Mucosa of rectum (tissue), 2 donors: ENCODE measurements at regions not wholly inside any gene's neighbourhood (a gene's known extent, or its start where the extent isn't known, plus 50 kb on each side); places are given as distances from the start of the nearest gene placed in this dataset.

Experiments used
- H3K27ac ChIP-seq, 2 donors: one replicate each; pipeline ENCODE4 v1.7.0; 2013; ENCODE audit warnings: inconsistent platforms in 2 of 2, low read depth in 2 of 2, low read length in 2 of 2
- H3K27me3 ChIP-seq, 2 donors: one replicate each; pipeline ENCODE4 v1.7.0; 2013; ENCODE audit warnings: low read length in 2 of 2; ENCODE audit not compliant: control insufficient read depth in 2 of 2, insufficient read depth in 2 of 2
- H3K36me3 ChIP-seq, 2 donors: one replicate each; pipeline ENCODE4 v1.7.0; 2013; ENCODE audit warnings: low read length in 2 of 2; ENCODE audit not compliant: control insufficient read depth in 2 of 2, insufficient read depth in 2 of 2
- H3K4me1 ChIP-seq, 2 donors: one replicate each; pipeline ENCODE4 v1.7.0; 2013; ENCODE audit warnings: low read length in 2 of 2, mild to moderate bottlenecking in 1 of 2; ENCODE audit not compliant: control insufficient read depth in 2 of 2, insufficient read depth in 2 of 2
- H3K4me3 ChIP-seq, 2 donors: one replicate each; pipeline ENCODE4 v1.7.0; 2013; ENCODE audit warnings: low read length in 2 of 2
- H3K9ac ChIP-seq, 2 donors: one replicate each; pipeline ENCODE4 v1.7.0; 2013; ENCODE audit warnings: low read length in 2 of 2, low read depth in 1 of 2, mild to moderate bottlenecking in 1 of 2
- H3K9me3 ChIP-seq, 2 donors: one replicate each; pipeline ENCODE4 v1.7.0; 2013; ENCODE audit warnings: low read length in 2 of 2; ENCODE audit not compliant: control insufficient read depth in 2 of 2
- donor health status: healthy.
- donor health status: Normal muscosa, but diverticular disease.

DNA sequence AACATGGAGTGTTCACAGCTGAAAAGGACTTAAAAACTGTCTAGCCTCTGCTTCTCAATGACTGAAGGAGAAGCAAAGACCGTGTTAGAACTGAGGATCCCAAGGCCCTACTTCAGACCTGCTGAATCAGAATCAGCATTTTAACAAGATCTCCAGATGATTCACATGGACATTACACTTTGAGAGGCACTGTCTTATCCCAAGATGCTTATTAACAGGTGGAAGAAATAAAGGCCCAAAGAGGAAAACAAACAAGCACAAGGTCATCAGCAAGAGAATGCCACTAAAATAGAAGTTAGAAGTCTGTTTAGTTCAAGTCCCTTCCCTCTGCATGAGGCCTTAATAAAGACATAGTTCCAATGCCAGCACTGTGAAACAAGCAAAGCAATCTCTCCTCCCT lies 191.4 kb upstream of the BCL6 start:
- H3K27ac ChIP-seq: no peak overlapping the region
- H3K9ac ChIP-seq: no peak overlapping the region
- H3K36me3 ChIP-seq: no peaks in the 10 kb centered on the region
- no peaks in the 10 kb centered on the region for H3K9me3 ChIP-seq
- no peak overlapping the region for H3K4me3 ChIP-seq
- H3K4me1 ChIP-seq: no peaks in the 10 kb centered on the region
- no peaks in the 10 kb centered on the region for H3K27me3 ChIP-seq

DNA sequence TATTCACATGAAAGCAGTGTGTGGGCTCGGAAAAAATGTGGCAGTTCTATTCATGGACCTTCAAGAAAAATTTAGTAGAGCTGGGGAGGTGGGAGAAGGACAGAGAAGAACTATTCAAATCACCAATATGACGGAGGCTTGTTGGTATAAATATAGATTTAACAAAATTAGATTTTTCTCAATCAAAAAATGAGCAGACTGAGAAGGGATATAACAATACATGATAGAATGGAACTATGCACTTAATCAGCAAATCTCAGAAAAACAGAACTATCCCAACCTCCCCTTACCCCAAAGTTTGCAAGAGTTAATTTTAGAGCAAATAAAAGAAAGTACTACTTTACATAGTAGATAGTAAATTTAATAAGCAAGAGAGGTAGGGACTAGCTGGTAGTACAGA lies 194.6 kb upstream of the BCL6 start:
- Histone ChIP-seq H3K9ac (no peak overlapping the region), H3K4me1 (no peaks in the 10 kb centered on the region), H3K9me3 (no peaks in the 10 kb centered on the region), H3K36me3 (no peaks in the 10 kb centered on the region), H3K4me3 (no peak overlapping the region), H3K27me3 (no peaks in the 10 kb centered on the region), H3K27ac (no peak overlapping the region)

GRCh38 chr3:187941135-187941847 lies 196.0 kb upstream of the BCL6 start:
- Histone ChIP-seq H3K4me1 (no peaks in the 10 kb centered on the region), H3K9ac (no peak overlapping the region), H3K36me3 (no peaks in the 10 kb centered on the region), H3K4me3 (no peak overlapping the region), H3K27me3 (no peaks in the 10 kb centered on the region), H3K9me3 (no peaks in the 10 kb centered on the region), H3K27ac (no peak overlapping the region)

- Histone ChIP-seq H3K9ac (no peak overlapping the region), H3K27me3 (no peaks in the 10 kb centered on the region), H3K4me1 (no peaks in the 10 kb centered on the region), H3K36me3 (no peaks in the 10 kb centered on the region), H3K4me3 (no peak overlapping the region), H3K27ac (no peak overlapping the region), H3K9me3 (no peaks in the 10 kb centered on the region)
These were observed 196.6 kb upstream of the BCL6 start for GRCh38 chr3:187941848-187942194.

GRCh38 chr3:187942658-187943241 lies 197.5 kb upstream of the BCL6 start:
- Histone ChIP-seq H3K4me1 (no peaks in the 10 kb centered on the region), H3K36me3 (no peaks in the 10 kb centered on the region), H3K9me3 (no peaks in the 10 kb centered on the region), H3K27ac (no peak overlapping the region), H3K9ac (no peak overlapping the region), H3K27me3 (no peaks in the 10 kb centered on the region), H3K4me3 (no peak overlapping the region)

- Histone ChIP-seq H3K4me3 (no peak overlapping the region), H3K27ac (no peak overlapping the region), H3K27me3 (no peaks in the 10 kb centered on the region), H3K9me3 (no peaks in the 10 kb centered on the region), H3K36me3 (no peaks in the 10 kb centered on the region), H3K4me1 (no peaks in the 10 kb centered on the region), H3K9ac (no peak overlapping the region)
These were observed 198.6 kb upstream of the BCL6 start for GRCh38 chr3:187943677-187944389.

DNA sequence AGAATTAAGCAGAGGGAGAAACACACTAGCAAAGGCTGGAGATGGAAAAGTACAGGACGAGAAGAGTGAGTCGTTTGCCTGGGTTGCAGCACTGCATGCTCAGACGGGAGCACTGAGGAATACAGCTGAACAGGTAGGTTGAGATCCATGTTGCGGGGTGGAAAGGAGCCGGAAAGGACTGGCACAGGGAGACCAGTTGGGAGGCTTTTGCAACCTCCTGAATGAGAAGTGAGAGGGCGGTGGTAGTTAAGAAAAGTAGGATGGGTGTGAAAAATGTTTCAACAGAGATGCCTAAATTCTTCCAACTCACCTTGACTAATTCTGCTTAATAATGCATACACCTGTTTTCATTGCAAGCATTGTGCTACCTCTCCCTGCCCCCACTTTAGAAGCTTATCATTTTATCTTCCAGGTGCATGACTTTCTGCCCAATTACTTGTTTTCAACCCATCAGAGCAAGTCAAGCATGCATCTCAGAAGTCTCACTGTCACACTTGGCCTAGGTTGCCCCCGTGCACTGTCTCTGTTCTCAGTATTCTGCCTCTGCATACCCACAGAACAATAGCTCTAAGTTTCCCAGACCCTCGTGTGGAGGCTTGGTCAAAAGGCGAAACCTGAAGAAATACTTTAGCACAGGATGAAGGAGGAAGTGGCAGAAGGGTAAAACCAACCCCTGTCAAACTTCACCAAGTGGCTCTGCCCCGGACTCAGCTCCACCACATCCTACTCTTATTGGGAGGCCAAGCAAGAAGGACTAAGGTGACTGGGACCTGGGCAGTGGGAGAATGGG lies 199.3 kb upstream of the BCL6 start:
- no peaks in the 10 kb centered on the region for H3K9me3 ChIP-seq
- no peak overlapping the region for H3K4me3 ChIP-seq
- no peaks in the 10 kb centered on the region for H3K36me3 ChIP-seq
- no peaks in the 10 kb centered on the region for H3K27me3 ChIP-seq
- no peak overlapping the region for H3K9ac ChIP-seq
- H3K27ac ChIP-seq: no peak overlapping the region
- no peaks in the 10 kb centered on the region for H3K4me1 ChIP-seq

DNA sequence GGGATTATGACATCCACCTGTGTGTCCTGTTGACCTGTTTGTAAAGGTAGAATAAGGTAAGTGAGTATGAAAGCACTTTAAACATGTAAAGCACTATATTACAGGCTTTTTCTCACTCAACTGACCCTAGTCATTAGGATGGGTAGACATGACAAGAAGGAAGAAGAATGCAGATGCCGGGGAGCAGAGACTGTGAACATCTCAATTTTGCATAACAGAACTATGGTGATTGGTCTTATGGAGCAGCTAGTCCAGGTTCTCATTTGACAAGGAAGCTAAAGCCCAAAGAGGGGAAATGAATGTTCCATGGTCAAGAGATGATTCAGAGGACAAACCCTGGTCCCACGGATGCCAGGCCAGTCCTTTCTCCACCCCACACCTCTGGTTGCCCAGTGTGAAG lies 200.1 kb upstream of the BCL6 start:
- no peak overlapping the region for H3K9ac ChIP-seq
- no peak overlapping the region for H3K27ac ChIP-seq
- no peaks in the 10 kb centered on the region for H3K36me3 ChIP-seq
- no peak overlapping the region for H3K4me3 ChIP-seq
- no peaks in the 10 kb centered on the region for H3K9me3 ChIP-seq
- no peaks in the 10 kb centered on the region for H3K27me3 ChIP-seq
- H3K4me1 ChIP-seq: no peaks in the 10 kb centered on the region

DNA sequence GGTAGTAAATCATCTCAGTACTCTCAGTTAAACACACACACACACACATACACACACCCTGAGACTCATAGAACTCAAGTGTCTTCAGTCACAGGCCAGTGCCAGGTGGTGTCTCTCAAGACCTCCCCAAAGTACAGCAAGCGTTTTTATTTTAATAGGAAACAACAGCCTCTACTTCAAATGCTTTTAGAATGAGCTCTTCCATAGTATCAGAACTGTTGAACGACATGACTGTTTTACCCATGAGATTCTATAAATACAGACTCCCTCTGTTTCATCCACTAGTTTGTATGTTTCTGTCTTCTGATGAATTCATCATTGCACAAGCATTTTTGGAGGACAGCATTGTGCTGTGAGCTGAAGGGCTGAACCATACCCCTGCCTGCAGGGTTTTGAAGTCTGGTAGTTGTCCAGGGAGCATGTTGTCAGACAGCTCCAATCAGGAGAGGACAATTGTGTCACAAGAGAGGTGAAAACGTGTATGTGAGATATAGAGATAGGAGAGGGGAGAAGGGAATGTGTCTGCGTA lies 201.0 kb upstream of the BCL6 start:
- Histone ChIP-seq H3K27me3 (no peaks in the 10 kb centered on the region), H3K4me3 (no peak overlapping the region), H3K9ac (no peak overlapping the region), H3K4me1 (no peaks in the 10 kb centered on the region), H3K36me3 (no peaks in the 10 kb centered on the region), H3K9me3 (no peaks in the 10 kb centered on the region), H3K27ac (no peak overlapping the region)

DNA sequence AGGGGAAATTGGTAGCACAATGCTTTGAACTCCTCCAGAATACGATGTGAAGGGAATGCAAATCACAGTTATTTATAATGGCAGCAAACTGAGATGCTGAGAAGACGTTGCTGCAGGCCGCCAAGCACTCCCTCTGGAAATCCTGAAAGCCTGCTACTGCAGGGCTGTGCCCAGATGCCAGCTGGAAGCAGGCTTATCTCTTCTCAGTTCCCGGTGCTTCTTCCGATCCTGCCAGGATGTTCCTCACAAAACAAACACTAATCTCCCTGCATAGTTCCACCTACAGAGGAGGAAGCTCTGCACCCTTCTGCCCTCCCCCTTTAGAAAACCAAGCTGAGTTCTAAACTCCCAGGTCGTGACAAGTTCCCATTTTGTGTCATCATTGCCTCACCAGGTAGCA lies 201.7 kb upstream of the BCL6 start:
- Histone ChIP-seq H3K27ac (no peak overlapping the region), H3K9me3 (no peaks in the 10 kb centered on the region), H3K36me3 (no peaks in the 10 kb centered on the region), H3K4me3 (no peak overlapping the region), H3K27me3 (no peaks in the 10 kb centered on the region), H3K4me1 (no peaks in the 10 kb centered on the region), H3K9ac (no peak overlapping the region)
